Aorta (tissue), 5 donors: ENCODE measurements at regions not wholly inside any gene's neighbourhood (a gene's known extent, or its start where the extent isn't known, plus 50 kb on each side); places are given as distances from the start of the nearest gene placed in this dataset.

Source experiments
- ATAC-seq: fragments of 200-7000 bp; cut with Tn5 transposase; one replicate; pipeline ENCODE4 v1.9.1; 2022; ENCODE audit warnings: moderate library complexity; ENCODE audit not compliant: low FRiP score
- DNase-seq, 2 donors: peaks; one replicate each; pipeline ENCODE4 v3.0.0-alpha.2; 2020
- H3K27ac ChIP-seq, 2 donors: one replicate each; pipeline ENCODE4 v1.5.1; 2013; ENCODE audit warnings: low read length in 2 of 2, mild to moderate bottlenecking in 2 of 2, moderate library complexity in 2 of 2, control low read depth in 1 of 2, inconsistent platforms in 1 of 2, low read depth in 1 of 2
- H3K27me3 ChIP-seq, 2 donors: one replicate each; pipeline ENCODE4 v1.6.1; 2013; ENCODE audit warnings: control low read depth in 1 of 2, low read length in 1 of 2, mild to moderate bottlenecking in 1 of 2, moderate library complexity in 1 of 2; ENCODE audit not compliant: insufficient read depth in 2 of 2, control insufficient read depth in 1 of 2
- H3K36me3 ChIP-seq, 2 donors: one replicate each; pipeline ENCODE4 v1.6.1; 2013; ENCODE audit warnings: control low read depth in 1 of 2, low read length in 1 of 2, mild to moderate bottlenecking in 1 of 2; ENCODE audit not compliant: insufficient read depth in 2 of 2, control insufficient read depth in 1 of 2
- H3K4me1 ChIP-seq, 2 donors: one replicate each; pipeline ENCODE4 v1.6.1; 2013; ENCODE audit warnings: low read length in 2 of 2, control low read depth in 1 of 2, mild to moderate bottlenecking in 1 of 2, moderate library complexity in 1 of 2; ENCODE audit not compliant: insufficient read depth in 2 of 2, control insufficient read depth in 1 of 2
- H3K4me3 ChIP-seq, 2 donors: one replicate each; pipeline ENCODE4 v1.5.1; 2013; ENCODE audit warnings: low read length in 2 of 2, control low read depth in 1 of 2, mild to moderate bottlenecking in 1 of 2
- H3K9me3 ChIP-seq: one replicate; pipeline ENCODE4 v1.6.1; 2013; ENCODE audit warnings: mild to moderate bottlenecking, low read length; ENCODE audit not compliant: control insufficient read depth
- WGBS, 2 donors: extraction: QIAGEN DNeasy Blood & Tissue Kit; methylation state at CpG; one replicate each; pipeline ENCODE4 v1.1.7; 2013; 5-methylcytosine and 5-hydroxymethylcytosine counted together
- intact Hi-C, 2 donors: fragments of 100-400 bp; cut with DNase I; formaldehyde crosslinking; loops; one replicate each; pipeline versions ENCODE4 v1.14.2 to v1.15.0; 2022
- donor health status: healthy with polysubstance abuse.
- donor health status: Bipolar disorder and iron deficiency.
- donor health status: DM: no; HTN: no; CAD: no.
- donor health status: DM: no; HTN: no; CAD: no.
- donor health status: DM: yes; HTN: yes; CAD: no.

DNA sequence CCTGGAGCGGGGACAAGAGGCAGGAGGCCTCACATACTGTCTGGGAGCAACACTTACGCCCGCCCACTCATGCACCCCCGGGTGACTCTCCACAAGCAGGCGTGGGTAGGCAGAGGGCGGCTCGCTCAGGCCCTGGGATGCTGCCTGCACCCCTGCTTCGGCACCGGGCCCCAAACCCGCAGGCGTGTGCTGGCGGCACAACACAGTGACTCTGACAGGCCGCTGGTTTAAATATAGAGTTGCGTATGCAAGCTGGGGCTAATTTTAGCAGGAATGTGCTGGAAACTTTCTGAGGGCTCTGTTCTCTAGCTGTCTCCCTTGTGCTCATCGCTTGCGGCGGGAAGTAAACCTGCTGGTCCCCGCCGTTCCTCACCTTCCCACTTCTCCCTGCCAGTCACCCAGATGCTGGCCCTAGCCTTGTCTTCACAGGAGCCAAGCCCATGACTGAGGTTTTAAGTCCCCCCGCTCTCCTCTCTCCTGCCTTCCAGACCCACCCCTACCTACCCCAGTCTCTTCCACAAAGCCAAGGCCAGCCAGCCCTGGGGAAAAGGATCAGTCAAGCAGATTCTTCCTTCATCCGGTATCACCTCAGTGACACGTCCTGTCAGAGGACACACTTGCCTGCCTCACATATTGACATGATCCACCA lies 94.5 kb upstream of the FOXP4 start:
- no peaks in the 10 kb centered on the region for H3K4me1 ChIP-seq
- peak; percentile 70 for ATAC-seq
- H3K27me3 ChIP-seq: no peaks in the 10 kb centered on the region
- no peak overlapping the region for H3K4me3 ChIP-seq
- no peaks in the 10 kb centered on the region for H3K9me3 ChIP-seq
- DNase-seq: peak; percentile 58 to 81
- no peak overlapping the region for H3K27ac ChIP-seq
- intact Hi-C loops: loop anchor here in 1 of 2 donors (5.0 kb wide), 1 partner anchor 96 kb away; the partner anchor contains the start of gene FOXP4
- no peaks in the 10 kb centered on the region for H3K36me3 ChIP-seq
- WGBS, 2 donors: 15 to 20% methylated on average over 22 of the region's 22 CpGs

DNA sequence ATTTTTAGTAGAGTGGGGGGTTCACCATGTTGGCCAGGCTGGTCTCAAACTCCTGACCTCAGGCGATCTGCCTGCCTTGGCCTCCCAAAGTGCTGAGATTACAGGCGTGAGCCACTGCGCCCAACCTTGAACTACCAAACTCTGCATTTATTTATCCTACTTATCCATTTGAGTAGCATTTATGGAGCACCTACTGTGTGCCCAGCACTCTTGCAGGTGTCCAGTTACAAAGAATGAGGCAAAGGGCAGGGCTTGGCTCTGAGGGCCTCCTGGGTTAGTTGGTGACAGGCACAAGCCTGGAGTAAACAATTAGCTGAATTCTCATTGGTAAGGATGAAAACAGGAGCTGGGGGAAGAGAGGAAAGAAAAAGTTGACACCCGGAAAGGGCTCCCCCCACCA lies 93.4 kb upstream of the FOXP4 start:
- 88 to 96% methylated on average over 4 of the region's 4 CpGs for WGBS, 2 donors
- Histone ChIP-seq H3K9me3 (no peaks in the 10 kb centered on the region), H3K27ac (no peak overlapping the region), H3K27me3 (no peaks in the 10 kb centered on the region), H3K4me1 (no peaks in the 10 kb centered on the region), H3K4me3 (no peak overlapping the region), H3K36me3 (no peaks in the 10 kb centered on the region)
- intact Hi-C loops: loop anchor here in 1 of 2 donors (5.0 kb wide), 1 partner anchor 95 kb away; the partner anchor contains the start of gene FOXP4
- ATAC-seq (no peak), DNase-seq (peak in 1 of 2 donors; percentile 1)

DNA sequence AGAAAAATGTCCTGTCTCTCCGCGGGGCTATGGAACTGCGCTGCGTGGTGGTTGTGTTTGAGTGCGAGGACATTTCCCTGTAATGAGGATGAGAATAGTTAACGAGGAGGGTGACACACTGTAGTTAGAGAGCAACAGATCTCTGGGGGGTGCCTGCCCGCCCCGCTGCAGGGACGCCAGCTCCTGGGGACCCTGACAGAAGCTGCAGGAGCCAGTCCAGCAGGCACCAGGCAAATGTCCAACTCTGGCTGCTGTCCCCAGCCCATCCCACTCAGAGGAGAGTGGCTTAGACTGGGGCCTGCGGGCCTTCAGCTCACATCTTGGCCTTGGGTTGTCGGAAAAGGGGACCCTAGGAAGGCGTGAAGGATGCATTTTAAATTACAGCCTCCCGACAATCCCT lies 92.9 kb upstream of the FOXP4 start:
- Histone ChIP-seq H3K27me3 (no peaks in the 10 kb centered on the region), H3K27ac (no peak overlapping the region), H3K9me3 (no peaks in the 10 kb centered on the region), H3K4me3 (no peak overlapping the region), H3K4me1 (no peaks in the 10 kb centered on the region), H3K36me3 (no peaks in the 10 kb centered on the region)
- peak in 1 of 2 donors; percentile 15 for DNase-seq
- WGBS, 2 donors: 89 to 90% methylated on average over 13 of the region's 13 CpGs
- intact Hi-C loops: loop anchor here in 1 of 2 donors (5.0 kb wide), 1 partner anchor 94 kb away; the partner anchor contains the start of gene FOXP4
- no peak for ATAC-seq

GRCh38 chr6:41454189-41454789 lies 91.9 kb upstream of the FOXP4 start:
- intact Hi-C loops: loop anchor here in 1 of 2 donors (5.0 kb wide), 1 partner anchor 93 kb away; the partner anchor contains the start of gene FOXP4
- WGBS, 2 donors: 93 to 95% methylated on average over 9 of the region's 9 CpGs

GRCh38 chr6:41455410-41455809 lies 90.8 kb upstream of the FOXP4 start:
- intact Hi-C loops: no loop called here
- Histone ChIP-seq H3K36me3 (no peaks in the 10 kb centered on the region), H3K4me3 (no peak overlapping the region), H3K4me1 (no peaks in the 10 kb centered on the region), H3K27me3 (no peaks in the 10 kb centered on the region), H3K9me3 (no peaks in the 10 kb centered on the region), H3K27ac (no peak overlapping the region)
- 48 to 52% methylated on average over 2 of the region's 2 CpGs for WGBS, 2 donors
- DNase-seq: no peak
- ATAC-seq: no peak

More at GRCh38 chr6:41454189-41454789, 91.9 kb upstream of the FOXP4 start:
- H3K36me3 ChIP-seq: no peaks in the 10 kb centered on the region
- no peaks in the 10 kb centered on the region for H3K9me3 ChIP-seq
- no peak overlapping the region for H3K4me3 ChIP-seq
- ATAC-seq: no peak
- H3K27me3 ChIP-seq: no peaks in the 10 kb centered on the region
- DNase-seq: no peak
- H3K4me1 ChIP-seq: no peaks in the 10 kb centered on the region
- no peak overlapping the region for H3K27ac ChIP-seq

GRCh38 chr6:41455818-41456217 lies 90.4 kb upstream of the FOXP4 start:
- 64 to 66% methylated on average over 4 of the region's 4 CpGs for WGBS, 2 donors
- Histone ChIP-seq H3K27me3 (no peaks in the 10 kb centered on the region), H3K9me3 (no peaks in the 10 kb centered on the region), H3K27ac (no peak overlapping the region), H3K4me3 (no peak overlapping the region), H3K36me3 (no peaks in the 10 kb centered on the region), H3K4me1 (no peaks in the 10 kb centered on the region)
- DNase-seq (peak in 1 of 2 donors; percentile 1), ATAC-seq (no peak)
- intact Hi-C loops: no loop called here

GRCh38 chr6:41457303-41457670 lies 88.9 kb upstream of the FOXP4 start:
- no peak overlapping the region for H3K4me3 ChIP-seq
- no peaks in the 10 kb centered on the region for H3K9me3 ChIP-seq
- intact Hi-C loops: no loop called here
- no peaks in the 10 kb centered on the region for H3K36me3 ChIP-seq
- no peaks in the 10 kb centered on the region for H3K27me3 ChIP-seq
- ATAC-seq (no peak), DNase-seq (no peak)
- no peaks in the 10 kb centered on the region for H3K4me1 ChIP-seq
- H3K27ac ChIP-seq: no peak overlapping the region
- WGBS, 2 donors: 88 to 91% methylated on average over 8 of the region's 8 CpGs

DNA sequence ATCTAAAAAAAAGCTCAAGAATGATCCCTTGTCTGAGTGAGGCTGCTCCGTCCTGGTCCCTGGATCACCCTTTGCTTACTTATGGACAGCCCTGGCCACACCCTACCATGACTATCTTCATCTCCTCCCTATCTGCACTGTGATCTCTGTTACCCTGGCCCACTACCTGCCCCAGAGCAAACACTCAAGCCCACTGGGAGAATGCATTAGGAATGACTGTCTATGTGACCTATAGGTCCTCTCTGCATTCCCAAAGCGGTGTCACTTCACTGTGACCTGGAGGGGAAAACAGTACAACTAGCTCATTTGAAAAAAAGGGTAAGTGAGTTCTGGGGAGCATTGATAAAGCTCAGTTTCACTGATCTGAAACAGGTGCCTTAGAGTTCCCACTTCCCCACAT lies 86.4 kb upstream of the FOXP4 start:
- intact Hi-C loops: loop anchor here in 1 of 2 donors (5.0 kb wide), 1 partner anchor 223 kb away; no protein-coding TSS in a partner anchor
- H3K4me1 ChIP-seq: no peaks in the 10 kb centered on the region

More for the DNA sequence above, 86.4 kb upstream of the FOXP4 start:
- H3K27ac ChIP-seq: no peak overlapping the region
- ATAC-seq (no peak), DNase-seq (peak in 1 of 2 donors; percentile 8)
- no peaks in the 10 kb centered on the region for H3K27me3 ChIP-seq
- H3K9me3 ChIP-seq: no peaks in the 10 kb centered on the region
- 94 to 98% methylated on average over 2 of the region's 2 CpGs for WGBS, 2 donors
- no peak overlapping the region for H3K4me3 ChIP-seq
- H3K36me3 ChIP-seq: no peaks in the 10 kb centered on the region
